AML-193 (cell line): ENCODE measurements at regions not wholly inside any gene's neighbourhood (a gene's known extent, or its start where the extent isn't known, plus 50 kb on each side); places are given as distances from the start of the nearest gene placed in this dataset.
"Not testable (repeated sequence)": the region's sequence is repeated elsewhere in the genome, so short reads cannot be mapped to it uniquely, and the experiment has no call there.

Source experiments
- DNase-seq, 2 experiments: peaks; one replicate each; lab custom pipeline; 2025; lab: John Stamatoyannopoulos, UW

- DNase-seq, result no peak
These were observed 1262.3 kb upstream of the PHF14 start for GRCh38 chr7:9711259-9711918.

GRCh38 chr7:9718071-9718661, 1255.5 kb upstream of the PHF14 start:
- no peak for DNase-seq

DNA sequence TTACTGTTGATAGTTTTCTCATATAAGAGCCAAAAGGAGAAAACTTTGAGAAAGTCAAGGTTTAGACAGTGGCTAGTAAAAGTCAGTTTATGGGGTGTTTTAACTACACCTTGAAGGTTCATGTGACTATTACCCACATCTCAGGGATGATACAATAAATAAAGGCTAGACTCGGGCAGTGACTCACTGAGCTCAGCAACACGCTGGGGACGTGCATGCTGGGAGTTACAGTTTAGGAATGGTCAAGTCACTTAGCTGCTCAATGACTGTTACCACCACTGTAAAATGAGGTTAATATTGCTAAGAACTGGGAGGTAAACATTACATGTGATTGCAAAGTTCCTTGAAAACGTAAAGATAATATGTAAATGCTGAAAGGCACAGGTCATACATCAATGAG, 1254.4 kb upstream of the PHF14 start:
- DNase-seq, result no peak

DNA sequence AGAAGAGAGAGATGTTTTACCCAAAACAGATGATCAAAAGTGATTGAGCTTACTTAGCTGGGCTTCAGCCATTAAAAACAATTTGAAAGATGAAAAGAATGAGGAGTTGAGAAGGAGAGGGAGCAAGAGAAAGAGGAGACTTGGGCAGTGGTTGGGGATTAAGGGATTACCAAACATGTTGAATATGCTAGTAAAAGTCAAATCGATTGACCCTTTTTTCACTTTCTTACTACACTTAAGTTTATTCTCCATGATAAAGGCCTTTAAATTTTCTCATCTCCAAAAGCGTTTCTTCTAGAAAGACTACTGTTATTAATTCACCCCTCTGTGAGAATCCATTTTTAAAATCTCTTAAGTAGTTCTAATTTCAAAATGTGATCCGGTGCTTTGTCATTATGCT, 1254.0 kb upstream of the PHF14 start:
- DNase-seq, result no peak

DNA sequence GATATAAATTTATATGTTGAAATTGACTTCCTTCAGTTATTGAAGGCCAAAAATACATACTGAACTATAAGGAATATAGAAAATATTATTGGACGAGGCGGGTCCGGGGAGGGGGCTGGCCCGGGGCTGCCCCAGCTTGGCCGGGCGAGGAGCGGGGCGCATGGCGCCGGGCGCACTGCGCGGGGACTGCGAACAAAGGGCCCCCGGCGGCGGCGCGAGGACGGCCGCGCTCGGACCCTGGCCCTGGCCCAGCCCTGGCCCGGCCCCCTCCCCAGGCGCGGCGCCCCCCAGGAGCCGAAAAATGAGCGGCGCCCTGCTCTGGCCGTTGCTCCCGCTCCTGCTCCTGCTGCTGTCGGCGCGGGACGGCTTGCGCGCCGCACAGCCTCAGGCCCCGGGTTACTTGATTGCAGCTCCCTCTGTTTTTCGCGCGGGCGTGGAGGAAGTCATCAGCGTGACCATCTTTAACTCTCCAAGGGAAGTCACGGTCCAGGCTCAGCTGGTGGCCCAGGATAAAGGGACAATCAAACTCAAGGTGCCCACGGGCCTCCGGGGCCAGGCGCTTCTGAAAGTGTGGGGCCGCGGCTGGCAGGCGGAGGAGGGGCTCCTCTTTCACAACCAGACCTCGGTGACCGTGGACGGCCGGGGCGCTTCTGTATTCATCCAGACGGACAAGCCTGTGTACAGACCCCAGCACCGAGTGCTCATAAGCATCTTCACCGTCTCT, 1247.6 kb upstream of the PHF14 start:
- not testable (repeated sequence) for DNase-seq

DNA sequence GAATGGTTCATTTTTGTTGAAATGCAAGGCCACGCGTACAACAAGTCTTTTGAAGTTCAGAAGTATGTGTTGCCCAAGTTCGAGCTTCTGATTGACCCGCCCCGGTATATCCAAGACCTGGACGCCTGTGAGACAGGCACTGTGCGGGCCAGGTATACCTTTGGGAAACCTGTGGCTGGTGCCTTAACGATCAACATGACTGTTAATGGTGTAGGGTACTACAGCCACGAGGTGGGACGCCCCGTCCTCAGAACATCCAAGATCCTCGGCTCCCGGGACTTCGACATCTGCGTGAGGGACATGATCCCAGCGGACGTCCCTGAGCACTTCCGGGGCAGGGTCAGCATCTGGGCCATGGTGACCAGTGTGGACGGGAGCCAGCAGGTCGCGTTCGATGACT, 1246.9 kb upstream of the PHF14 start:
- not testable (repeated sequence) for DNase-seq

- DNase-seq, result not testable (repeated sequence)
These were observed 1246.2 kb upstream of the PHF14 start for GRCh38 chr7:9727467-9727869.

DNA sequence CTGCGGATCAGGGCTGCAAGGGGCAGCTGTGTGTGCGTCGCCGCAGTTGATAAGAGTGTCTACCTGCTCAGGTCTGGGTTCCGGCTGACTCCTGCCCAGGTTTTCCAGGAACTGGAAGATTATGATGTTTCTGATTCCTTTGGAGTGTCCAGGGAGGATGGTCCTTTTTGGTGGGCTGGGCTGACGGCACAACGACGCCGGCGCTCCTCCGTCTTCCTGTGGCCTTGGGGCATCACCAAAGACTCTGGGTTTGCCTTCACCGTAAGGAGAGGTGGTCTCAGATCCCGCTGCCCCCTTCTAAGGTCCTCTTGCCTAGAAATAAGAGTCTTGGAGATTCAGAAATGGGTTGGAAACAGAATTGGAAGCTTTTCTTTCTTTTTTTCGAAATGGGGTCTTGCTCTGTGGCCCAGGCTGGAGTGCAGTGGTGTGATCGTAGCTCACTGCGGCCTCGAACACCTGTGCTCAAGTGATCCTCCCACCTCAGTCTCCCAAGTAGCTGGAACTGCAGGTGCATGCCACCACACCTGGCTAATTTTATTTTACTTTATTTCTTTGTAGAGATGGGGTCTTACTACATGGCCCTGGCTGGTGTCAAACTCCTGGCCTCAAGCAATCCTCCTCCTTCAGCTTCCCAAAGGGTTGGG, 1245.5 kb upstream of the PHF14 start:
- DNase-seq, result not testable (repeated sequence)

DNA sequence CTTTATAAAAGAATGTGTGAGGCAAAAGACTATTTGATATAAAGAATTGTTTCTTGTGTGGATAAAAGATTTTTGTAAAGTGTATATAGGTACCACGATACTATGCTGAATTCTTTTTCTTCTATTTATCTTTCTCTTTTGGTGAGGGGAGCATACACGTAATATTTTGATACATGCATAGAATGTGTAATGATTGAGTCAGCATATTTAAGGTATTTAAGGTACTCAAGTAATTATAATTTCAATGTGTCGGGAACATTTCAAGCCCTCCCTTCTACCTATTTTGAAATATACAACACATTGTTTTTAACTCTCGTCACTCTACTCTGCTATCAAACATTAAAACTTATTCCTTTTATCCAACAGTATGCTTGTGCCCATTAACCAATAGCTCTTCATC, 1221.6 kb upstream of the PHF14 start:
- DNase-seq, result no peak

GRCh38 chr7:9761224-9761623, 1212.4 kb upstream of the PHF14 start:
- DNase-seq, result no peak

DNA sequence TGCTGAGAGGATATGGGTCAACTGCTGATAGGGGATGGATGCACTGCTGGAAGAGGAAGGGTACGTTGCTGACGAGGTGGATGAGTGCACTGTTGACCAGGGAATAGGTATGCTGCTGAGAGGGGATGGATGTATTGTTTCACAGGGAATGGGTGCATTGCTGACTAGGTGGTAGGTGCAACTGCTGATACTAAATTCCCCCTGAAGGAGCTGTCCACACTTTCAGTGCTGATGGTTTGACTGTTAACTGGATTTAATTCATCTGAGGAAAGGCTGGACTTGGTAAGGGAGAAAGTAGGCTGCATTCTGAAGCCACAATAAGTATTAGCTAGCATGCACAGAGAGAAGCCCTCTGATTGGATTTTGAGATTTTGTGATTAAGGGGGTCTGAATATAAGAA, 1196.8 kb upstream of the PHF14 start:
- no peak for DNase-seq

DNA sequence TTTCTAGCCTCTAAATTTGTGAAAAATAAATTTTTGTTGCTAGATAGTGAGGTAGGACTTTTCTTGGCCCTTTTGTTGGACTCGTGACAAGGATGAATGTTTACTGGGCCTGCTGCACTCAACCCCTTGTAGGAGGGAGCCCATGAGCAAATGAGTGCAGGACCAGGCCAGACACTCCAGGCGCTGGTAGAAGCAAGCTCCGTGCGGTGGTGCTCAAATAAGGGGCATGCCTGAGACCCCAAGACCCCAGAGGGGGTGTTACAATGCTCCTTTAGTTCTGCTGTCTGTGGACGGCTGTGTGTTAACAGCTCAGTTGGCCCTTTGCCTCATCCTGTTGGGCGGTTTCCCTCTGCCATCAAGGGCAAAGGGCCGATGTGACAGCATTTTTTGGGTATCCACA, 1195.3 kb upstream of the PHF14 start:
- DNase-seq, result no peak

GRCh38 chr7:9781710-9782109, 1192.0 kb upstream of the PHF14 start:
- no peak for DNase-seq

DNA sequence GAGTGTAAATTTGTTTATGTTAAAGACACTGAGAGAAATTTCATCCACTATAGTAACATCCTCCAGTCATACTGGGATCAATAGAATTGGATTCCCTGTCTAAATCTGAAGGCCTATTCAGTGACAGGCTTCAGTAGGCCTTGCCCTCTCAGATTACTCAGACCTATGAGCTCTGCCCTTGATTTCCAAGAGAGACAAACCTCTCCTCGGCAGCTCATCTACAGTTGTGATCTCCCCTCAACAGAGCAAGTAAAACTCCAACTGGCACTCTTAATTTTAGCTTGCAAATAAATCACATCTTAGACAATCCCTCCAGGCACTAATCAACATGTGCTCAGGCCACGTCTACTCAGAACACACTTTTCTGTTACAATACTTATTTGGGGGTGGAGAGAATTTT, 1191.4 kb upstream of the PHF14 start:
- DNase-seq, result no peak

- no peak for DNase-seq
These were observed 1188.5 kb upstream of the PHF14 start for GRCh38 chr7:9785211-9785610.

DNA sequence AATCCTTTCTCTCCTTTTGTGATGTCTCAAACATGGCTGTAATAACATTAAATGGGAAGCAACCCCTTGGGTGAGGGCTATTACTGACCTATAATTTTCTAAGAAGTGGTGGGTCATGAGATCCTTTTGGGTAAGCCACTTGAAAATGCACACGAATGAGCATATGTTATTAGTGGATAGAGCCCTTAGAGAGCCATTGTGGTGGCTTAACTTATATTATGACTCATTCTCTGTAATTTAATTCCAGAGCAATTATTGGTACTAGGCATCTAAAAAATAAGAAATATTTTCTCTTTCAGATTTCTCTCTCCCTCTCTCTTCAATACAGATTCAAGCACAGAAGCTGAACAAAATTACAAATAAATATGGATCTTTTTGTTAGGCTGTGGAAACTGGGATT, 1177.4 kb upstream of the PHF14 start:
- no peak for DNase-seq

GRCh38 chr7:9822458-9823290, 1151.0 kb upstream of the PHF14 start:
- no peak for DNase-seq

GRCh38 chr7:9835199-9835598, 1138.5 kb upstream of the PHF14 start:
- DNase-seq, result no peak

GRCh38 chr7:9836671-9837070, 1137.0 kb upstream of the PHF14 start:
- no peak for DNase-seq

DNA sequence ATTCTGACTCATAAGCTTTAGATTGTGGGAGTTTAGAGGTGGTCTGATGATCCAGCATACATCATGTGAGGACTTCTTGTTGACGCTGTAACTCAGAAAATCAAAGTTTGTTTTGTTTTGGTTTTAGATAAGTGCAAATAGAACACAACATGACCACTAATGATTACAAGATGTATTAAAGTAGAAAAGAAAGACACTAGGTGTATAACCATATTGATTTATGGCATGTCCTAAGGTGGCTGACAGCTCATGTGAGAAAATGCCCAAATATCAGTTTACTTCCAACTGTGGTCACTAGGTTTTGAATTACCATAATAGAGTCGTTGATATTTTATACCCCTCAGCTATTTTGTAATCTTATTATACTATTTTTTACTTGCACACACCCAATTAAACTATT, 1131.4 kb upstream of the PHF14 start:
- no peak for DNase-seq

- no peak for DNase-seq
These were observed 1126.8 kb upstream of the PHF14 start for GRCh38 chr7:9846902-9847301.

DNA sequence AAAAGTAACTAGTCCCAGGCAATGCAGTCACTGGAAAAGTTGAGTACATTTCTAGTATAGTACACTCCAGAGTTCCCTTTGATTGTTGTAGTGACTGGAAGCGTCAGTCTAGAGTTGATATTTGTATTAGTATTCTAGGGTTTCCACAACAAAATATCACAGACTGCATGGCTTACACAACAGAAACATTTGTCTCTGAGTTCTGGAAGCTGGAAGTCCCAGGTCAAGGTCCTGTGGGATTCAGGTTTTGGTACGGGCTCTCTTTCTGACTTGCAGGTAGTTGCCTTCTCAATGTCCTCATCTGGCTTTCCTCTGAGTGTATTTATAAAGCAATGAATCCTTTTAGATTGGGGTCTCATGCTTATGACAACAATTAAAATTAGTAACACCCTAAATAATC, 1119.1 kb upstream of the PHF14 start:
- DNase-seq, result no peak
